H9 (cell line): ENCODE measurements at regions not wholly inside any gene's neighbourhood (a gene's known extent, or its start where the extent isn't known, plus 50 kb on each side); places are given as distances from the start of the nearest gene placed in this dataset.

Source experiments
- DNase-seq: peaks from one replicate; pipeline ENCODE4 v3.0.0-alpha.2; 2017
- H2AFZ ChIP-seq: one replicate; pipeline ENCODE4 v1.6.1; 2013; ENCODE audit warnings: mild to moderate bottlenecking, low read length, control low read depth, moderate library complexity
- H2AK5ac ChIP-seq: 2 replicates; pipeline ENCODE4 v1.6.1; 2013; ENCODE audit warnings: low read length, control low read depth, mixed read lengths; ENCODE audit not compliant: insufficient read length
- H2BK120ac ChIP-seq: one replicate; pipeline ENCODE4 v1.6.1; 2013; ENCODE audit warnings: low read depth, mild to moderate bottlenecking, low read length, control low read depth, inconsistent platforms; ENCODE audit not compliant: poor library complexity, severe bottlenecking
- H2BK12ac ChIP-seq: 2 replicates; pipeline ENCODE4 v1.6.1; 2013; ENCODE audit warnings: low read length, control low read depth, mixed read lengths, low read depth; ENCODE audit not compliant: insufficient read length
- H2BK15ac ChIP-seq: 2 replicates; pipeline ENCODE4 v1.6.1; 2013; ENCODE audit warnings: low read depth, low read length, control low read depth
- H2BK20ac ChIP-seq: one replicate; pipeline ENCODE4 v1.6.1; 2013; ENCODE audit warnings: low read depth, mild to moderate bottlenecking, low read length, control low read depth, inconsistent platforms; ENCODE audit not compliant: poor library complexity, severe bottlenecking
- H2BK5ac ChIP-seq: 2 replicates; pipeline ENCODE4 v1.6.1; 2013; ENCODE audit warnings: low read length, control low read depth, mixed read lengths; ENCODE audit not compliant: insufficient read length
- H3K14ac ChIP-seq: 2 replicates; pipeline ENCODE4 v1.6.1; 2013; ENCODE audit warnings: low read length, control low read depth; ENCODE audit not compliant: insufficient read depth
- H3K18ac ChIP-seq: 2 replicates; pipeline ENCODE4 v1.6.1; 2013; ENCODE audit warnings: low read depth, mild to moderate bottlenecking, mixed read lengths, low read length, control low read depth; ENCODE audit not compliant: insufficient read length
- H3K23ac ChIP-seq: 2 replicates; pipeline ENCODE4 v1.6.1; 2013; ENCODE audit warnings: low read length, control low read depth, mixed read lengths, low read depth; ENCODE audit not compliant: insufficient read length
- H3K23me2 ChIP-seq: 2 replicates; pipeline ENCODE4 v1.6.1; 2013; ENCODE audit warnings: low read depth, mild to moderate bottlenecking, mixed read lengths, low read length, control low read depth; ENCODE audit not compliant: insufficient read length, poor library complexity, severe bottlenecking
- H3K27ac ChIP-seq: 2 replicates; pipeline ENCODE4 v1.5.1; 2013; ENCODE audit warnings: low read length, control low read depth, mixed read lengths, low read depth; ENCODE audit not compliant: insufficient read length
- H3K27me3 ChIP-seq: 2 replicates; pipeline ENCODE4 v1.6.1; 2013; ENCODE audit warnings: low read length, control low read depth, inconsistent platforms; ENCODE audit not compliant: insufficient read depth
- H3K4ac ChIP-seq: 2 replicates; pipeline ENCODE4 v1.6.1; 2013; ENCODE audit warnings: low read depth, mild to moderate bottlenecking, control low read depth, inconsistent platforms, low read length, moderate library complexity
- H3K4me1 ChIP-seq: 2 replicates; pipeline ENCODE4 v1.6.1; 2013; ENCODE audit warnings: low read length, control low read depth, inconsistent platforms; ENCODE audit not compliant: insufficient read depth
- H3K4me2 ChIP-seq: 2 replicates; pipeline ENCODE4 v1.6.1; 2013; ENCODE audit warnings: low read length, control low read depth, mixed read lengths; ENCODE audit not compliant: insufficient read length, insufficient read depth
- H3K56ac ChIP-seq: 2 replicates; pipeline ENCODE4 v1.6.1; 2013; ENCODE audit warnings: low read depth, mild to moderate bottlenecking, mixed read lengths, low read length, control low read depth; ENCODE audit not compliant: insufficient read length
- H3K79me1 ChIP-seq: 2 replicates; pipeline ENCODE4 v1.6.1; 2013; ENCODE audit warnings: low read depth, mild to moderate bottlenecking, moderate library complexity, low read length, control low read depth, inconsistent platforms; ENCODE audit not compliant: insufficient read depth, poor library complexity, severe bottlenecking
- H3K79me2 ChIP-seq: 2 replicates; pipeline ENCODE4 v1.6.1; 2013; ENCODE audit warnings: low read length, control low read depth, inconsistent platforms; ENCODE audit not compliant: insufficient read depth
- H3K9ac ChIP-seq: 2 replicates; pipeline ENCODE4 v1.6.1; 2013; ENCODE audit warnings: low read length, control low read depth, mixed read lengths; ENCODE audit not compliant: insufficient read length; ENCODE audit errors: extremely low read depth
- H3K9me3 ChIP-seq: one replicate; pipeline ENCODE4 v1.6.1; 2013; ENCODE audit warnings: low read depth, low read length, inconsistent platforms; ENCODE audit not compliant: control insufficient read depth
- H3T11ph ChIP-seq: one replicate; pipeline ENCODE4 v1.6.1; 2013; ENCODE audit warnings: mild to moderate bottlenecking, low read length, control low read depth, inconsistent platforms
- H4K20me1 ChIP-seq: one replicate; pipeline ENCODE4 v1.6.1; 2013; ENCODE audit not compliant: control insufficient read depth, insufficient read length, insufficient read depth
- H4K5ac ChIP-seq: 2 replicates; pipeline ENCODE4 v1.6.1; 2013; ENCODE audit warnings: low read depth, mild to moderate bottlenecking, mixed read lengths, low read length, control low read depth; ENCODE audit not compliant: insufficient read length
- H4K8ac ChIP-seq: replicated peaks from 2 replicates; pipeline ENCODE4 v1.6.1; 2013; ENCODE audit warnings: low read length, control low read depth, mixed read lengths, low read depth; ENCODE audit not compliant: insufficient read length
- H4K91ac ChIP-seq: 2 replicates; pipeline ENCODE4 v1.6.1; 2013; ENCODE audit warnings: low read depth, mild to moderate bottlenecking, moderate library complexity, mixed read lengths, low read length, control low read depth; ENCODE audit not compliant: insufficient read length
- H3K27ac Mint-ChIP-seq, 3 experiments: 2 replicates in 2 of 3; 3 replicates in 1 of 3; pipeline ENCODE4 v1.8.0; 2020 to 2021; ENCODE audit warnings: mixed read lengths in 3 of 3, mild to moderate bottlenecking in 1 of 3, moderate library complexity in 1 of 3
- H3K27me3 Mint-ChIP-seq: 2 replicates; pipeline ENCODE4 v1.8.0; 2021; ENCODE audit warnings: low read depth, mild to moderate bottlenecking, moderate library complexity, mixed read lengths
- H3K36me3 Mint-ChIP-seq, 3 experiments: 2 replicates in 2 of 3; 3 replicates in 1 of 3; pipeline ENCODE4 v1.8.0; 2020 to 2021; ENCODE audit warnings: low read depth in 3 of 3, mixed read lengths in 3 of 3; ENCODE audit not compliant: insufficient read depth in 1 of 3
- H3K4me1 Mint-ChIP-seq, 2 experiments: 2 replicates each; pipeline ENCODE4 v1.8.0; 2020; ENCODE audit warnings: mixed read lengths in 2 of 2
- H3K4me3 Mint-ChIP-seq, 2 experiments: 2 replicates in 1 of 2; 3 replicates in 1 of 2; pipeline ENCODE4 v1.8.0; 2020 to 2021; ENCODE audit warnings: mild to moderate bottlenecking in 2 of 2, mixed read lengths in 2 of 2, moderate library complexity in 1 of 2
- H3K9me3 Mint-ChIP-seq, 2 experiments: 2 replicates in 1 of 2; 3 replicates in 1 of 2; pipeline ENCODE4 v1.8.0; 2020; ENCODE audit warnings: mild to moderate bottlenecking in 2 of 2, mixed read lengths in 2 of 2, moderate library complexity in 1 of 2
- WGBS: extraction: QIAGEN DNeasy Blood & Tissue Kit; methylation state at CpG from one replicate; pipeline ENCODE4 v1.1.7; 2013; ENCODE audit warnings: missing lambda C conversion rate, low lambda C conversion rate, mixed read lengths; ENCODE audit not compliant: insufficient read length; ENCODE audit errors: extremely low coverage; 5-methylcytosine and 5-hydroxymethylcytosine counted together
- TF ChIP-seq, protein P1 (sequence below): fragments of 200-600 bp; sonication (generic); conservative IDR thresholded peaks from 3 replicates; pipeline ENCODE4 v1.8.0; 2021; ENCODE audit warnings: antibody characterized with exemption, mild to moderate bottlenecking

DNA sequence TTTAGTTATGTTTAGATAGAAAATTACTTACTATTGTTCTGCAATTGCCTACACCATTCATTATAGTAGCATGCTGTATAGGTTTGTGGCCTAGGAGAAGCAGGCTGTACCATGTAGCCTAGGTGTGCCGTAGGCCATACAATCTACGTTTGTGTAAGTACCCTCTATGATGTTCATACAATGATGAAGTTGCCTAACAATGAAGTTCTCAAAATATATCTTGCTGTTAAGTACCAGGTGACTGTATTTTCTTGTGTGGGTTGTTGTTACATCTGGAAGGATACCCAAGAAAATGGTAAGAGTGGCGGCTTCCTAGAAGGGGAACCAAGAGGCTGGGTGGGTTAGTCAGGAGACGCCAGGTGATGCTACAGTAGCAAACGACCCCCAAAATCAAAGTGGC lies 88.3 kb upstream of the FOXF1 start:
- no peaks in the 10 kb centered on the region for H3K4me1 ChIP-seq
- H3K18ac ChIP-seq: no peak overlapping the region
- no peak overlapping the region for H3K4ac ChIP-seq
- H3K36me3 Mint-ChIP-seq: no peaks in the 10 kb centered on the region
- H4K5ac ChIP-seq: no peak overlapping the region
- H3K79me1 ChIP-seq: no peaks in the 10 kb centered on the region
- H3K27me3 ChIP-seq: no peaks in the 10 kb centered on the region
- no peaks in the 10 kb centered on the region; a peak in 3 of 5 replicates for H3K9me3 Mint-ChIP-seq
- peaks cover 6% of the 10 kb centered on the region for H3K27me3 Mint-ChIP-seq
- H3K27ac Mint-ChIP-seq: no peak overlapping the region
- no peak overlapping the region for H3K56ac ChIP-seq
- no peak overlapping the region for H3K23ac ChIP-seq
- H3K4me3 Mint-ChIP-seq: no peak overlapping the region
- TF ChIP-seq, protein P1, sequence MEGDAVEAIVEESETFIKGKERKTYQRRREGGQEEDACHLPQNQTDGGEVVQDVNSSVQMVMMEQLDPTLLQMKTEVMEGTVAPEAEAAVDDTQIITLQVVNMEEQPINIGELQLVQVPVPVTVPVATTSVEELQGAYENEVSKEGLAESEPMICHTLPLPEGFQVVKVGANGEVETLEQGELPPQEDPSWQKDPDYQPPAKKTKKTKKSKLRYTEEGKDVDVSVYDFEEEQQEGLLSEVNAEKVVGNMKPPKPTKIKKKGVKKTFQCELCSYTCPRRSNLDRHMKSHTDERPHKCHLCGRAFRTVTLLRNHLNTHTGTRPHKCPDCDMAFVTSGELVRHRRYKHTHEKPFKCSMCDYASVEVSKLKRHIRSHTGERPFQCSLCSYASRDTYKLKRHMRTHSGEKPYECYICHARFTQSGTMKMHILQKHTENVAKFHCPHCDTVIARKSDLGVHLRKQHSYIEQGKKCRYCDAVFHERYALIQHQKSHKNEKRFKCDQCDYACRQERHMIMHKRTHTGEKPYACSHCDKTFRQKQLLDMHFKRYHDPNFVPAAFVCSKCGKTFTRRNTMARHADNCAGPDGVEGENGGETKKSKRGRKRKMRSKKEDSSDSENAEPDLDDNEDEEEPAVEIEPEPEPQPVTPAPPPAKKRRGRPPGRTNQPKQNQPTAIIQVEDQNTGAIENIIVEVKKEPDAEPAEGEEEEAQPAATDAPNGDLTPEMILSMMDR: no peak
- H2BK20ac ChIP-seq: no peak overlapping the region
- WGBS: no CpG with 5 or more reads among the region's 5 CpGs
- H4K20me1 ChIP-seq: no peaks in the 10 kb centered on the region
- no peak overlapping the region for H2BK120ac ChIP-seq
- no peak overlapping the region for H2AFZ ChIP-seq
- no peak overlapping the region for H2BK12ac ChIP-seq
- H3K23me2 ChIP-seq: no peaks in the 10 kb centered on the region
- H3K9ac ChIP-seq: no peak overlapping the region
- H3K4me1 Mint-ChIP-seq: peaks cover 17 to 18% of the 10 kb centered on the region in 2 experiments
- H4K8ac ChIP-seq: no peak overlapping the region
- no peak overlapping the region for H2AK5ac ChIP-seq
- no peak for DNase-seq
- no peak overlapping the region for H2BK15ac ChIP-seq
- H3K9me3 ChIP-seq: no peaks in the 10 kb centered on the region
- no peaks in the 10 kb centered on the region for H3K79me2 ChIP-seq
- no peak overlapping the region for H3T11ph ChIP-seq
- no peak overlapping the region for H2BK5ac ChIP-seq
- no peak overlapping the region for H3K27ac ChIP-seq
- H3K14ac ChIP-seq: no peak overlapping the region
- H4K91ac ChIP-seq: no peak overlapping the region
- H3K4me2 ChIP-seq: no peak overlapping the region
